ENCODE measurements at regions not wholly inside any gene's neighbourhood (a gene's known extent, or its start where the extent isn't known, plus 50 kb on each side); places are given as distances from the start of the nearest gene placed in this dataset.

DNA sequence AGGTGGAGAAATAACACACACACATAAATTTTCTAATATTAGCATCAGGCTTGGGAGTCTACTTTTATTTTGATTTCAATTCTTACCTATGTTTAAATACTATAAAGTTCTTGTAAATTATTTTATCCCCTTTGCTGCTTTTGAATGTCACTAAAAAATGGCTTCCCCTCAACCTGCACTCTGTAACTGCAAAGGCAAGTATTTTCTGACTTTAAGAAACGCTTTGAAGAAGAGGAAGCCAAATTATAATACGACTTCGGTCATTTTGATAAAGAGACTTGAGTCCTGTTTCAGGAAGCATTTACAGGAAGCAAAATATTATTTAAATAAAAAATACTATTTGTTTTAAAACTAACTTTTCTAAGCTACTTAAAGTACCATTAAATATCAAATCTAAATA, 627.7 kb upstream of the AGTR1 start:
- ATAC-seq (no peak), DNase-seq (no peak)
- TF ChIP-seq, protein P1, sequence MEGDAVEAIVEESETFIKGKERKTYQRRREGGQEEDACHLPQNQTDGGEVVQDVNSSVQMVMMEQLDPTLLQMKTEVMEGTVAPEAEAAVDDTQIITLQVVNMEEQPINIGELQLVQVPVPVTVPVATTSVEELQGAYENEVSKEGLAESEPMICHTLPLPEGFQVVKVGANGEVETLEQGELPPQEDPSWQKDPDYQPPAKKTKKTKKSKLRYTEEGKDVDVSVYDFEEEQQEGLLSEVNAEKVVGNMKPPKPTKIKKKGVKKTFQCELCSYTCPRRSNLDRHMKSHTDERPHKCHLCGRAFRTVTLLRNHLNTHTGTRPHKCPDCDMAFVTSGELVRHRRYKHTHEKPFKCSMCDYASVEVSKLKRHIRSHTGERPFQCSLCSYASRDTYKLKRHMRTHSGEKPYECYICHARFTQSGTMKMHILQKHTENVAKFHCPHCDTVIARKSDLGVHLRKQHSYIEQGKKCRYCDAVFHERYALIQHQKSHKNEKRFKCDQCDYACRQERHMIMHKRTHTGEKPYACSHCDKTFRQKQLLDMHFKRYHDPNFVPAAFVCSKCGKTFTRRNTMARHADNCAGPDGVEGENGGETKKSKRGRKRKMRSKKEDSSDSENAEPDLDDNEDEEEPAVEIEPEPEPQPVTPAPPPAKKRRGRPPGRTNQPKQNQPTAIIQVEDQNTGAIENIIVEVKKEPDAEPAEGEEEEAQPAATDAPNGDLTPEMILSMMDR (IDR thresholded peaks at IDR 0.05 in 4 of 5, conservative IDR thresholded peaks at IDR 0.05 in 1 of 5) = no peak
- TF ChIP-seq POLR2A (IDR thresholded peaks at IDR 0.05) = no peak
- no peaks in the 10 kb centered on the region for H3K36me3 ChIP-seq
- no peaks in the 10 kb centered on the region for H3K9me3 ChIP-seq
- H3K4me1 ChIP-seq = no peaks in the 10 kb centered on the region
- no peaks in the 10 kb centered on the region for H3K27me3 ChIP-seq
- H3K4me3 ChIP-seq = no peak overlapping the region
- no peak overlapping the region for H3K27ac ChIP-seq
- intact Hi-C loops (cut with DNase I; ENCODE audit: low total_unique reads) (loop anchor here (10.0 kb wide), 2 partner anchors 445 to 685 kb away; no protein-coding TSS in a partner anchor), in situ Hi-C loops (cut with MboI; ENCODE audit: low sequenced_read_pairs in 4 of 4) (no loop called here)

DNA sequence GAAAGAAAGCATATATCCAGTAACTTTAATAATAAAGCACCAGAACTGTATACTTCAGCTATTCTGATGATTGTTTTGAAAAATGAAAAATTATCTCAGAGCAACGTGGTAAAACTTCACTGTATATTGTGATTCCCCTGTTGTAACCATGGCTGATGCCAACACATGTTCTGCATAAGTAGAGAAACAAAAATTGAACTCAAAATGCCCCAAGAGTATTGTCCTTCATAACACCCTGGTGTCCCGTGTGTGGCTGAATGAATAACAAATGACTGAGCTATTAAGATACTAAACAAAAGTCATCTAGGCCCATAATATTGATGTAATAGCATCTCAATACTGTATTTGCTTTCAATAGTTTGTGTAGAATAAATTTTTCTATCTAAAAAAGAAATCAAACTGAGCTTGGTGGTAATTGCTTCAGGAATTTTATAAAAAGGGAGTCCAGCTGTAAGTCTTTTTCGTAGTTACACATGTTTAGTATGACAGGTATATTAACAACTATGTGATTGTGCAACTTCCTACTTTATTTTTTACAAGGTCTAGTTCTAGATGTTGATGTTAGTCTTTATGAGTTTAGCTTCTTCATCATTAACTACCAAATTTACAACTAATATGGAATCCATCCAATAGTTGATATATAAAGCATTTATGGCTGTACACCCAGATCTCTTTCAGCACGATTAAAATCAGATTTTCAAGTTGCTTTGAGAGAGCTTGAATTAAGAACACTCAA, 623.8 kb upstream of the AGTR1 start:
- Histone ChIP-seq H3K4me1 (no peaks in the 10 kb centered on the region), H3K27me3 (no peaks in the 10 kb centered on the region), H3K9me3 (no peaks in the 10 kb centered on the region), H3K4me3 (no peak overlapping the region), H3K27ac (no peak overlapping the region), H3K36me3 (no peaks in the 10 kb centered on the region)
- DNase-seq (no peak), ATAC-seq (no peak)
- in situ Hi-C loops (cut with MboI; ENCODE audit: low sequenced_read_pairs in 4 of 4) (no loop called here), intact Hi-C loops (cut with DNase I; ENCODE audit: low total_unique reads) (loop anchor here (10.0 kb wide), 2 partner anchors 449 to 689 kb away; no protein-coding TSS in a partner anchor)
- TF ChIP-seq POLR2A (IDR thresholded peaks at IDR 0.05) = no peak
- TF ChIP-seq, protein P1 (IDR thresholded peaks at IDR 0.05 in 4 of 5, conservative IDR thresholded peaks at IDR 0.05 in 1 of 5) = no peak

DNA sequence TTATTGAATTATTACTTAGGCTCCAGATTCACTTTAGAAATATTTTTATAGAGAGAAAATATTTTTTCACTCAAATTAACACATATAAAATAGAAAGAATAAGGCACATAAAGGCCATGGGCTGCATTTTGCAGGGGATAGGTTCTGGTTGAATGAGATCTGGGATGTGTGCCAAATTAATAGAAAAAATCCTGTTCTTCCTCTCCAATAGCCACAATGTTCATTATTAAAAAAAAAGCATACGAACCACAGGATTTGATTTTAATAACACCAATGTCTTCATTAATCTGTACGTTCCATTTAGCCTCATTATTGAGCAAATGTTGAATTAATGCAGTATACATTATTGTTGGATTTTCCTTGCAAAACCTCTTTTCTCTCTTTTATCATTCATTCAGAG, 622.8 kb upstream of the AGTR1 start:
- H3K36me3 ChIP-seq = no peaks in the 10 kb centered on the region
- H3K4me3 ChIP-seq = no peak overlapping the region
- H3K27ac ChIP-seq = no peak overlapping the region
- H3K9me3 ChIP-seq = no peaks in the 10 kb centered on the region
- in situ Hi-C loops (cut with MboI; ENCODE audit: low sequenced_read_pairs in 4 of 4) (no loop called here), intact Hi-C loops (cut with DNase I; ENCODE audit: low total_unique reads) (loop anchor here (5.0 to 10.0 kb wide), 3 partner anchors 450 to 1328 kb away; no protein-coding TSS in a partner anchor)
- DNase-seq (no peak), ATAC-seq (no peak)
- H3K27me3 ChIP-seq = no peaks in the 10 kb centered on the region
- TF ChIP-seq, protein P1 (IDR thresholded peaks at IDR 0.05 in 4 of 5, conservative IDR thresholded peaks at IDR 0.05 in 1 of 5) = no peak
- TF ChIP-seq POLR2A (IDR thresholded peaks at IDR 0.05) = no peak
- no peaks in the 10 kb centered on the region for H3K4me1 ChIP-seq

DNA sequence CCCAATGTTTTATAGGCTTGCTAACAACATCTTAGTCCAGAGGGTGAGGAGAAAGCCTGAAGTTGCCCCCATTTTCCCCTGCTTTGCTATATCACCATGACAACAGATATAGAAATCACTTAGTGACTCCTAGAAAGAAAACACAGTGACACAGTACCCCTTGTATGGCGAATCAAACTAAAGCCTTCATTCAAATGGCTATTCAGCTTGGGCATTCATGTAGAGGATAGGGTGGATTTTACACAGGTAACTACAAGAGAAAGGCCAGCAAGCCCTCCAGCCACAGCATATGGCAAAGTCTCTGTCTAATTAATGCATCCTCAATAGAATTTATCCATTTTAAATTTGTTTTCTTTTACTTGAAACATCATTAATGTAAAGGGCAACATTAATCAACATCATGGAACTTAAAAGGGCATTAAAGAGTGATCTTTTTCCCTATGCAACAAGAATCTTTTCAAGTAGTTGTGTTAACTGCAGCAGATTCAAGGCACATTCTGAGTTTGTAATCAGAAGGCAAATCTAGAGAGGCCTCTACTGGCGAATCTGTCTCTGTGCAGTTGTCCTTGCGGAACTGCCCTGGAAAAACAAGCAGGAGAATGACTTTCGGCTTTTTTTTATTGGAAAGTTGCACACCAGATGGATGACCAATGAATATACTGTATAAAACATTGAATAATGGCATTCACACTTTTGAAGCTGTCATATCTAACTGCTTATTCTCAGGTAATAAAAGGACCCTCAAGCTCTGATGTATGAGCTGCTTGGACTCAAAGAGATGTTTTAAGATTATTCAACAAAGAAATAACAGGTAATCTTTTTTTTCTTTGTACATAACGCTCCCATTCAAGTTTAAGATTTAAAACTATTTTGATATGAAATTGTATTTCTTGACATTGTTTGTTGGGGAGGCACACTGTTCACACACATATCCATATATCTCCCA, 621.7 kb upstream of the AGTR1 start:
- Histone ChIP-seq H3K36me3 (no peaks in the 10 kb centered on the region), H3K4me1 (no peaks in the 10 kb centered on the region), H3K4me3 (no peak overlapping the region), H3K27me3 (no peaks in the 10 kb centered on the region), H3K9me3 (no peaks in the 10 kb centered on the region), H3K27ac (no peak overlapping the region)
- DNase-seq (no peak), ATAC-seq (peak in 1 of 2 donors; percentile 71)
- in situ Hi-C loops (cut with MboI; ENCODE audit: low sequenced_read_pairs in 4 of 4) (no loop called here), intact Hi-C loops (cut with DNase I; ENCODE audit: low total_unique reads) (loop anchor here (5.0 to 10.0 kb wide), 3 partner anchors 451 to 1329 kb away; no protein-coding TSS in a partner anchor)
- TF ChIP-seq POLR2A (IDR thresholded peaks at IDR 0.05) = no peak
- TF ChIP-seq, protein P1 (IDR thresholded peaks at IDR 0.05 in 4 of 5, conservative IDR thresholded peaks at IDR 0.05 in 1 of 5) = peak in 4 of 5 experiments; percentile 29 to 62 (median 42)
